Testis (tissue), 2 donors: ENCODE measurements at regions not wholly inside any gene's neighbourhood (a gene's known extent, or its start where the extent isn't known, plus 50 kb on each side); places are given as distances from the start of the nearest gene placed in this dataset.
A peak's percentile ranks its signal among the peaks of the same experiment; 100 is the strongest.

Experiments used
- CTCF ChIP-seq, 3 experiments: fragments of 450-650 bp in 2 of 3; fragments of 200-600 bp in 1 of 3; sonication (generic) in 1 of 3; IDR thresholded peaks; one replicate each; pipeline ENCODE4 v1.5.1; 2016 to 2019; ENCODE audit warnings: antibody characterized with exemption in 3 of 3, mild to moderate bottlenecking in 2 of 3, moderate library complexity in 1 of 3
- POLR2A ChIP-seq: fragments of 450-650 bp; IDR thresholded peaks from one replicate; pipeline ENCODE4 v1.6.1; 2017; ENCODE audit warnings: antibody characterized with exemption, mild to moderate bottlenecking, moderate library complexity

- TF ChIP-seq CTCF (IDR thresholded peaks at IDR 0.05) (peak in 2 of 3 experiments; percentile 22 to 43), POLR2A (no peak)
Observed at GRCh38 chr15:25134546-25134945, 179.8 kb downstream of the SNRPN start.
